ENCODE measurements at regions not wholly inside any gene's neighbourhood (a gene's known extent, or its start where the extent isn't known, plus 50 kb on each side); places are given as distances from the start of the nearest gene placed in this dataset.

DNA sequence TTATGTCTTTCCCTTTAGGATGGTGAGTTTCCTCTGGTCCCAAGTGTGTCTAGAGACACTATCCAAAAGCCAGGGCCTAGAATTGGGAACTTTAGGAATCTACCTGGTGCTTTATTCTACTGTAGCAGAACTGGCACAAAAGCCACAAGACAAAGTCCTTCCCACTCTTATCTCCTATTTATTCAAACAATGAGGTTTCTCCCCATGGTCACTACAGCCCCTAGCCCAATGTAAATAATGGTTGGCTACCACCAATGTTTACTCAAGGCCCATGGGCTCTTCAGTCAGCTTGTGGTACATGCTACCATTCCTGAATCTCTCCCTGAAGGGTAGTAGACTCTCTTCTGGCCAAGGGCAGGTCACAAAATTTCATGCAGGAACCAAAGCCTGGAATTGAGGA lies 789.4 kb upstream of the KIF2B start:
- in situ Hi-C loops (cut with HindIII; ENCODE audit: low pct_unique_long_range_greater_than_20kb, low sequenced_read_pairs) (no loop called here), intact Hi-C loops (cut with micrococcal nuclease; ENCODE audit: unreplicated experiment) (no loop called here)
- TF ChIP-seq TCF7L2 (IDR thresholded peaks at IDR 0.05; ENCODE audit: low read depth, low read length) (no peak), CTCF (IDR thresholded peaks at IDR 0.05) (no peak), SIN3A (IDR thresholded peaks at IDR 0.05; ENCODE audit: borderline replicate concordance, insufficient read depth, low read depth, low read length) (no peak), POLR2AphosphoS5 (IDR thresholded peaks at IDR 0.05; ENCODE audit: low read depth, low read length) (no peak)
- TF ChIP-seq, protein P1, sequence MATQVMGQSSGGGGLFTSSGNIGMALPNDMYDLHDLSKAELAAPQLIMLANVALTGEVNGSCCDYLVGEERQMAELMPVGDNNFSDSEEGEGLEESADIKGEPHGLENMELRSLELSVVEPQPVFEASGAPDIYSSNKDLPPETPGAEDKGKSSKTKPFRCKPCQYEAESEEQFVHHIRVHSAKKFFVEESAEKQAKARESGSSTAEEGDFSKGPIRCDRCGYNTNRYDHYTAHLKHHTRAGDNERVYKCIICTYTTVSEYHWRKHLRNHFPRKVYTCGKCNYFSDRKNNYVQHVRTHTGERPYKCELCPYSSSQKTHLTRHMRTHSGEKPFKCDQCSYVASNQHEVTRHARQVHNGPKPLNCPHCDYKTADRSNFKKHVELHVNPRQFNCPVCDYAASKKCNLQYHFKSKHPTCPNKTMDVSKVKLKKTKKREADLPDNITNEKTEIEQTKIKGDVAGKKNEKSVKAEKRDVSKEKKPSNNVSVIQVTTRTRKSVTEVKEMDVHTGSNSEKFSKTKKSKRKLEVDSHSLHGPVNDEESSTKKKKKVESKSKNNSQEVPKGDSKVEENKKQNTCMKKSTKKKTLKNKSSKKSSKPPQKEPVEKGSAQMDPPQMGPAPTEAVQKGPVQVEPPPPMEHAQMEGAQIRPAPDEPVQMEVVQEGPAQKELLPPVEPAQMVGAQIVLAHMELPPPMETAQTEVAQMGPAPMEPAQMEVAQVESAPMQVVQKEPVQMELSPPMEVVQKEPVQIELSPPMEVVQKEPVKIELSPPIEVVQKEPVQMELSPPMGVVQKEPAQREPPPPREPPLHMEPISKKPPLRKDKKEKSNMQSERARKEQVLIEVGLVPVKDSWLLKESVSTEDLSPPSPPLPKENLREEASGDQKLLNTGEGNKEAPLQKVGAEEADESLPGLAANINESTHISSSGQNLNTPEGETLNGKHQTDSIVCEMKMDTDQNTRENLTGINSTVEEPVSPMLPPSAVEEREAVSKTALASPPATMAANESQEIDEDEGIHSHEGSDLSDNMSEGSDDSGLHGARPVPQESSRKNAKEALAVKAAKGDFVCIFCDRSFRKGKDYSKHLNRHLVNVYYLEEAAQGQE (IDR thresholded peaks at IDR 0.05; ENCODE audit: insufficient read depth in 1 of 2, low read depth in 2 of 2, low read length in 1 of 2) = no peak
- Histone ChIP-seq H3K4me3 (ENCODE audit: low read depth in 2 of 2, low read length in 2 of 2) (no peak overlapping the region), H3K27ac (ENCODE audit: low read length) (no peak overlapping the region), H3K27me3 (ENCODE audit: control insufficient read depth, insufficient read depth, low read length) (no peaks in the 10 kb centered on the region), H3K36me3 (ENCODE audit: control insufficient read depth, insufficient read depth, low read length) (no peaks in the 10 kb centered on the region), H3K4me1 (ENCODE audit: control insufficient read depth, insufficient read depth, low read length) (no peaks in the 10 kb centered on the region), H3K9me3 (ENCODE audit: control insufficient read depth, insufficient read depth, low read depth, low read length) (no peaks in the 10 kb centered on the region)
- CTCF ChIA-PET = no interaction called here
- no peak for ATAC-seq
- BruUV-seq (replicated peaks) = no TSS peak
- DNase-seq (ENCODE audit: low read depth, low spot score) = no peak
- POLR2A ChIA-PET = no interaction called here

DNA sequence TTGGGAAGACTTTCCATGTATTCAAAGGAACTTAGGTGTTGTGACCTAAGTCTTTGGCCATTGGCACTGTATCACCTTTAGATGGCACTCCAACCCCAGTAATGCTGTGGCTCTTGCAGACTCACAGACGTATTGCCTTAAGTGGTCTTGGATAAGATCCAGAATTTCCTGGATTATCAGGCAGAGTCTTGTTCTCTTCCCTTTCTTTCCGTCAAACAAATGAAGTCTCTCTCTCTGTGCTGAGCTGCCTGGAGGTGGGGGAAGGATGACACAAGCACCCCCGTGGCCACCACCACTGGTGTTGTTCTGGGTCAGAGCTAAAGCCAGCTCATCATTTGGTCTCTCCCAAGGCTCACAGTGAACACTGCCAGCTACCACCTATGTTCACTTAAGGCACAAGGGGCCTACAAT lies 789.9 kb upstream of the KIF2B start:
- H3K4me1 ChIP-seq (ENCODE audit: control insufficient read depth, insufficient read depth, low read length) = no peaks in the 10 kb centered on the region
- no peak overlapping the region for H3K4me3 ChIP-seq (ENCODE audit: low read depth in 2 of 2, low read length in 2 of 2)
- in situ Hi-C loops (cut with HindIII; ENCODE audit: low pct_unique_long_range_greater_than_20kb, low sequenced_read_pairs) = no loop called here
- no peaks in the 10 kb centered on the region for H3K9me3 ChIP-seq (ENCODE audit: control insufficient read depth, insufficient read depth, low read depth, low read length)
- intact Hi-C loops (cut with micrococcal nuclease; ENCODE audit: unreplicated experiment) = no loop called here
- BruUV-seq (replicated peaks) = no TSS peak
- ChIA-PET POLR2A (no interaction called here), CTCF (no interaction called here)
- H3K27me3 ChIP-seq (ENCODE audit: control insufficient read depth, insufficient read depth, low read length) = no peaks in the 10 kb centered on the region
- no peak for ATAC-seq
- no peak overlapping the region for H3K27ac ChIP-seq (ENCODE audit: low read length)
- DNase-seq (ENCODE audit: low read depth, low spot score) = no peak
- TF ChIP-seq CTCF (IDR thresholded peaks at IDR 0.05) (peak; percentile 29), POLR2AphosphoS5 (IDR thresholded peaks at IDR 0.05; ENCODE audit: low read depth, low read length) (no peak), TCF7L2 (IDR thresholded peaks at IDR 0.05; ENCODE audit: low read depth, low read length) (no peak)
- no peaks in the 10 kb centered on the region for H3K36me3 ChIP-seq (ENCODE audit: control insufficient read depth, insufficient read depth, low read length)

- Histone ChIP-seq H3K27me3 (ENCODE audit: control insufficient read depth, insufficient read depth, low read length) (no peaks in the 10 kb centered on the region), H3K9me3 (ENCODE audit: control insufficient read depth, insufficient read depth, low read depth, low read length) (peaks cover 5% of the 10 kb centered on the region; the same call in 1 of the 2 replicates), H3K4me3 (ENCODE audit: low read depth in 2 of 2, low read length in 2 of 2) (no peak overlapping the region), H3K4me1 (ENCODE audit: control insufficient read depth, insufficient read depth, low read length) (no peaks in the 10 kb centered on the region), H3K36me3 (ENCODE audit: control insufficient read depth, insufficient read depth, low read length) (no peaks in the 10 kb centered on the region), H3K27ac (ENCODE audit: low read length) (no peak overlapping the region)
- no TSS peak for BruUV-seq (replicated peaks)
- in situ Hi-C loops (cut with HindIII; ENCODE audit: low pct_unique_long_range_greater_than_20kb, low sequenced_read_pairs) = no loop called here
- TF ChIP-seq, protein P1 (IDR thresholded peaks at IDR 0.05; ENCODE audit: insufficient read depth in 1 of 2, low read depth in 2 of 2, low read length in 1 of 2) = no peak
- TF ChIP-seq CTCF (IDR thresholded peaks at IDR 0.05) (no peak), TCF7L2 (IDR thresholded peaks at IDR 0.05; ENCODE audit: low read depth, low read length) (no peak), SIN3A (IDR thresholded peaks at IDR 0.05; ENCODE audit: borderline replicate concordance, insufficient read depth, low read depth, low read length) (no peak), POLR2AphosphoS5 (IDR thresholded peaks at IDR 0.05; ENCODE audit: low read depth, low read length) (no peak)
- POLR2A ChIA-PET = no interaction called here
- DNase-seq (ENCODE audit: low read depth, low spot score) (no peak), ATAC-seq (no peak)
- CTCF ChIA-PET = no interaction called here
- intact Hi-C loops (cut with micrococcal nuclease; ENCODE audit: unreplicated experiment) = no loop called here
Observed at GRCh38 chr17:53017227-53017626, 805.5 kb upstream of the KIF2B start.

Data from Panc1 (cell line).